BJ (cell line): ENCODE measurements at regions not wholly inside any gene's neighbourhood (a gene's known extent, or its start where the extent isn't known, plus 50 kb on each side); places are given as distances from the start of the nearest gene placed in this dataset.

Experiments
- CTCF ChIA-PET: fragments of 350-600 bp; formaldehyde crosslinking; extraction: SDS; loops from one replicate; lab custom pipeline; 2021; ENCODE audit warnings: antibody characterized with exemption, inconsistent platforms; lab: Yijun Ruan, JAX
- POLR2A ChIA-PET: fragments of 300-600 bp; sonication (Branson Sonifier 250); formaldehyde crosslinking; extraction: SDS; loops from one replicate; lab custom pipeline; 2021; ENCODE audit warnings: antibody characterized with exemption; lab: Charles Lee
- DNase-seq: peaks from one replicate; pipeline ENCODE4 v3.0.0-alpha.2; 2011; ENCODE audit warnings: low read depth
- H3K27me3 ChIP-seq: 2 replicates; pipeline ENCODE4 v1.6.0; 2011; ENCODE audit warnings: low read length; ENCODE audit not compliant: control insufficient read depth, insufficient read depth
- H3K36me3 ChIP-seq: 2 replicates; pipeline ENCODE4 v1.5.1; 2011; ENCODE audit warnings: low read length; ENCODE audit not compliant: control insufficient read depth, insufficient read depth
- H3K4me3 ChIP-seq: 2 replicates; pipeline ENCODE4 v1.5.1; 2011; ENCODE audit warnings: low read depth, mild to moderate bottlenecking, control low read depth, low read length
- TF ChIP-seq, protein P1 (sequence below): IDR thresholded peaks from 2 replicates; pipeline ENCODE4 v1.5.1; 2011; ENCODE audit warnings: low read depth, mild to moderate bottlenecking, control low read depth, inconsistent platforms, low read length, moderate library complexity; ENCODE audit not compliant: insufficient read depth

DNA sequence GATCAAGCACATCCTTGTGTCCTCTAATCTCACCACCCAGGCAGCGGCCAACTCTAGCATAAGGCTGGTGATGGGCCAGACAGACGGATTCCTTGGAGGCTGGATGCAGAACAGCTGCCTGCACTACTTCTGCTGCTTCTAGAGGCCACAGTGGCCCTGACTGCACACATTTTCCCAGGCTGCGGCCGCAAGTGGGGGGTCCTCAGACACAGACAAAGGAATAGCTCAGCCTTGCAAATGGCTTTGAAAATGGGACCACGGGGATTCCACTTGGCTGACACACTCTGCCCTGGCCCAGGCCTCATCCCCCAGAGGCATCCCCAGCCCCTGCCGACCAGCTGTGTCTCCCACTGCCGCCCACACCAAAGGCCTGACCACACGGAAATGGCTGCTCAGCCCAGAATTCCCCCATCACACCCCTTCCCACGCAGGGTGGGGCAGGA, 540.8 kb downstream of the BNC2 start:
- H3K36me3 ChIP-seq: no peaks in the 10 kb centered on the region
- CTCF ChIA-PET: no interaction called here
- TF ChIP-seq, protein P1, sequence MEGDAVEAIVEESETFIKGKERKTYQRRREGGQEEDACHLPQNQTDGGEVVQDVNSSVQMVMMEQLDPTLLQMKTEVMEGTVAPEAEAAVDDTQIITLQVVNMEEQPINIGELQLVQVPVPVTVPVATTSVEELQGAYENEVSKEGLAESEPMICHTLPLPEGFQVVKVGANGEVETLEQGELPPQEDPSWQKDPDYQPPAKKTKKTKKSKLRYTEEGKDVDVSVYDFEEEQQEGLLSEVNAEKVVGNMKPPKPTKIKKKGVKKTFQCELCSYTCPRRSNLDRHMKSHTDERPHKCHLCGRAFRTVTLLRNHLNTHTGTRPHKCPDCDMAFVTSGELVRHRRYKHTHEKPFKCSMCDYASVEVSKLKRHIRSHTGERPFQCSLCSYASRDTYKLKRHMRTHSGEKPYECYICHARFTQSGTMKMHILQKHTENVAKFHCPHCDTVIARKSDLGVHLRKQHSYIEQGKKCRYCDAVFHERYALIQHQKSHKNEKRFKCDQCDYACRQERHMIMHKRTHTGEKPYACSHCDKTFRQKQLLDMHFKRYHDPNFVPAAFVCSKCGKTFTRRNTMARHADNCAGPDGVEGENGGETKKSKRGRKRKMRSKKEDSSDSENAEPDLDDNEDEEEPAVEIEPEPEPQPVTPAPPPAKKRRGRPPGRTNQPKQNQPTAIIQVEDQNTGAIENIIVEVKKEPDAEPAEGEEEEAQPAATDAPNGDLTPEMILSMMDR: no peak
- DNase-seq: no peak
- H3K27me3 ChIP-seq: no peaks in the 10 kb centered on the region
- no peak overlapping the region for H3K4me3 ChIP-seq
- POLR2A ChIA-PET: no interaction called here

- CTCF ChIA-PET: interaction anchor here (0.6 to 1.4 kb wide), 3 partner anchors 21 to 442 kb away, joined by 3 read pairs; no protein-coding TSS in a partner anchor
- POLR2A ChIA-PET: interaction anchor here (0.5 kb wide), 1 partner anchor 374 kb away, joined by 3 read pairs; no protein-coding TSS in a partner anchor
- no peak for DNase-seq
- no peaks in the 10 kb centered on the region for H3K36me3 ChIP-seq
- TF ChIP-seq, protein P1: no peak
- H3K27me3 ChIP-seq: no peaks in the 10 kb centered on the region
- no peak overlapping the region for H3K4me3 ChIP-seq
These were observed 539.4 kb downstream of the BNC2 start for GRCh38 chr9:16331031-16331430.

DNA sequence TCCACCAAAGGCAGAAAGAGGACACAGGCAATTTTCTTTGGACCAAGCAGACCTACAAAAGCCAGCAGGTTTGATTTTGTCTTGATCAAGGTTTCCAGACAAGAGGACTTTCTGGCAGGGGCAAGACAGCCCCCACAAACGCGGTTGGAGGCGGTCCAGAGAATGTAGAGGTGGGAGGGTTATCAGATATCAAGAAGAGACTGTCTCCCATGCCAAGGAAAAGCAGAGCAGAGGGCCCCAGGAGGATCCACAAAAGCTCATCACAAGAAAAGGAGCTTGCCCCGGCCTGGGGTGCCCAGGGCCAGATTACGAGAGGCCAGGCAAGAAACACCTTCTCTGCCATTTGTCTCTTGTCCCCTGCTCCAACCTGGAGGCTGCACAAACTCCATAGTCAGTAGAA, 538.9 kb downstream of the BNC2 start:
- no peak overlapping the region for H3K4me3 ChIP-seq
- ChIA-PET CTCF (interaction anchor here (0.6 to 1.4 kb wide), 3 partner anchors 21 to 442 kb away, joined by 3 read pairs; no protein-coding TSS in a partner anchor), POLR2A (interaction anchor here (0.5 kb wide), 1 partner anchor 373 kb away, joined by 3 read pairs; no protein-coding TSS in a partner anchor)
- DNase-seq: no peak
- no peaks in the 10 kb centered on the region for H3K36me3 ChIP-seq
- H3K27me3 ChIP-seq: no peaks in the 10 kb centered on the region
- TF ChIP-seq, protein P1: no peak

GRCh38 chr9:16333691-16334090, 536.8 kb downstream of the BNC2 start:
- Histone ChIP-seq H3K36me3 (no peaks in the 10 kb centered on the region), H3K27me3 (no peaks in the 10 kb centered on the region), H3K4me3 (no peak overlapping the region)
- ChIA-PET CTCF (interaction anchor here (0.7 kb wide), 1 partner anchor 272 kb away, joined by 3 read pairs; no protein-coding TSS in a partner anchor), POLR2A (no interaction called here)
- no peak for DNase-seq
- TF ChIP-seq, protein P1: no peak

DNA sequence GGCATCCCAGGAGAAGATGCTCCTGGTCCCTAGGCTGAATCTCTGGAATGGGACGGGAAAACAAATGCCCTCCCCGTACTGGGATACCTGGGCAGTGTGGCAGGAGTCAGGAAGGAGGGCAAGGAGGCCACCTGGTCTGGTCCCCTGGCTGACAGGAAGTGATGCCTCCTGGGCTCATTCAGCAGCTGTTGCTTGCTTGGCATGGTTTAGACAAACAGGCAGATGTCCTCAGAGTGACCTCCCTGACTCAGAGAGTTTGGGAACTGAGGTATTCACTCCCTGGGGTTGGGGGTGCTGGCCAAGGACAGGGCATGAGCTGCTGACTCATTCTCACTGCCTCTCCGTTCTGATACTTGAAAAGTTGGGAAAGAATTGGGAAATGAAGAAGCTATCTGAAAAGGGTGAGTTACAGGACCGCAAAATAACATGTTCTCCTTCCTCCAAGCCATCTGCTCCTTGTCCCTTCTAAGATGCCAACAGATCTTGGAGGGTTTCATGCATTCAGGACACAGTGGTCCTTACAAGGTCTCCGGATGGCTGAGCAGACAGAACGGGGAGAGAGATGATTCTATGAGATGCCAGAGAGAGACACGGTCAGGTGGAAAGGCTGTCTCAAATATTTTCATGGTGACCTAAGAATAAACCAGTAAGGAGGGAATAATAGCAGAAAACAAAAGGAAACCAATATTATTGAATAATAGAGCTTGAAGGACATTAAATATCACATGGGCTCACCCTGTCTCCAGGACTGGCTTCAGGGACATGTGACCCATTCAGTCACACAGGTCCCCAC, 534.5 kb downstream of the BNC2 start:
- Histone ChIP-seq H3K36me3 (no peaks in the 10 kb centered on the region), H3K27me3 (no peaks in the 10 kb centered on the region), H3K4me3 (no peak overlapping the region)
- ChIA-PET CTCF (no interaction called here), POLR2A (interaction anchor here (0.8 kb wide), 1 partner anchor 137 kb away, joined by 5 read pairs; no protein-coding TSS in a partner anchor)
- TF ChIP-seq, protein P1: no peak
- DNase-seq: peak; percentile 95
